Bronchial epithelial cell (primary cell): ENCODE measurements at regions not wholly inside any gene's neighbourhood (a gene's known extent, or its start where the extent isn't known, plus 50 kb on each side); places are given as distances from the start of the nearest gene placed in this dataset.

Experiments used
- DNase-seq: peaks from one replicate; pipeline ENCODE4 v3.0.0-alpha.2; 2010; ENCODE audit warnings: low read depth
- FAIRE-seq: peaks from 2 replicates; lab custom pipeline; 2011; peaks lifted over from hg19 to GRCh38; lab: Jason Lieb, UNC
- H3K27me3 ChIP-seq: 2 replicates; pipeline ENCODE4 v1.5.1; 2011; ENCODE audit warnings: low read length; ENCODE audit not compliant: control insufficient read depth, insufficient read depth
- H3K36me3 ChIP-seq: 2 replicates; pipeline ENCODE4 v1.5.1; 2011; ENCODE audit warnings: low read length; ENCODE audit not compliant: control insufficient read depth, insufficient read depth
- H3K4me3 ChIP-seq: 2 replicates; pipeline ENCODE4 v1.5.1; 2011; ENCODE audit warnings: mild to moderate bottlenecking, low read depth, low read length, control low read depth
- TF ChIP-seq, protein P1 (sequence below): IDR thresholded peaks from 2 replicates; pipeline ENCODE4 v1.5.1; 2011; ENCODE audit warnings: mild to moderate bottlenecking, moderate library complexity, low read length, control low read depth, inconsistent platforms; ENCODE audit not compliant: insufficient read depth, severe bottlenecking

DNA sequence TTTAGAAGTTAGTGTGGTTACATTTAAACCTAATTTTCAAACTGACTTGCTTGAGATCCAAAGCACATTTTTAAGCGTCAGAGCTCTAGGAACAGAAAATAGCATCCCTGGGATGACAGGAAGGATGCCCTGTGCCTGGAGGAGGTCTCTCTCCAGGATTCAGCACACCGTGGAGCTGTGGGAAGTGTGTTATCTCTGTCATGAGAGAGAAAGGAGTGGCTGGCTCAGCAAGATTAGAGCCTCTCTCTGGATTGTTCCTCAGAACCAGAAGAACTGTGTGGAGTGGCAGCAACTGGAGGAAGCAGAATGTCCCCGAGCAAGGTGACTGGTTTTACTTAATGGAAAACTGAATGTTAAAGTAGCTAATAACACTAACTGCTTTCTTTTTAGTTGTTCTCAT is 233.6 kb upstream of the TGFBR2 start:
- TF ChIP-seq, protein P1, sequence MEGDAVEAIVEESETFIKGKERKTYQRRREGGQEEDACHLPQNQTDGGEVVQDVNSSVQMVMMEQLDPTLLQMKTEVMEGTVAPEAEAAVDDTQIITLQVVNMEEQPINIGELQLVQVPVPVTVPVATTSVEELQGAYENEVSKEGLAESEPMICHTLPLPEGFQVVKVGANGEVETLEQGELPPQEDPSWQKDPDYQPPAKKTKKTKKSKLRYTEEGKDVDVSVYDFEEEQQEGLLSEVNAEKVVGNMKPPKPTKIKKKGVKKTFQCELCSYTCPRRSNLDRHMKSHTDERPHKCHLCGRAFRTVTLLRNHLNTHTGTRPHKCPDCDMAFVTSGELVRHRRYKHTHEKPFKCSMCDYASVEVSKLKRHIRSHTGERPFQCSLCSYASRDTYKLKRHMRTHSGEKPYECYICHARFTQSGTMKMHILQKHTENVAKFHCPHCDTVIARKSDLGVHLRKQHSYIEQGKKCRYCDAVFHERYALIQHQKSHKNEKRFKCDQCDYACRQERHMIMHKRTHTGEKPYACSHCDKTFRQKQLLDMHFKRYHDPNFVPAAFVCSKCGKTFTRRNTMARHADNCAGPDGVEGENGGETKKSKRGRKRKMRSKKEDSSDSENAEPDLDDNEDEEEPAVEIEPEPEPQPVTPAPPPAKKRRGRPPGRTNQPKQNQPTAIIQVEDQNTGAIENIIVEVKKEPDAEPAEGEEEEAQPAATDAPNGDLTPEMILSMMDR = no peak
- FAIRE-seq = no peak
- H3K36me3 ChIP-seq = no peaks in the 10 kb centered on the region
- no peak for DNase-seq
- H3K4me3 ChIP-seq = no peak overlapping the region
- no peaks in the 10 kb centered on the region for H3K27me3 ChIP-seq

DNA sequence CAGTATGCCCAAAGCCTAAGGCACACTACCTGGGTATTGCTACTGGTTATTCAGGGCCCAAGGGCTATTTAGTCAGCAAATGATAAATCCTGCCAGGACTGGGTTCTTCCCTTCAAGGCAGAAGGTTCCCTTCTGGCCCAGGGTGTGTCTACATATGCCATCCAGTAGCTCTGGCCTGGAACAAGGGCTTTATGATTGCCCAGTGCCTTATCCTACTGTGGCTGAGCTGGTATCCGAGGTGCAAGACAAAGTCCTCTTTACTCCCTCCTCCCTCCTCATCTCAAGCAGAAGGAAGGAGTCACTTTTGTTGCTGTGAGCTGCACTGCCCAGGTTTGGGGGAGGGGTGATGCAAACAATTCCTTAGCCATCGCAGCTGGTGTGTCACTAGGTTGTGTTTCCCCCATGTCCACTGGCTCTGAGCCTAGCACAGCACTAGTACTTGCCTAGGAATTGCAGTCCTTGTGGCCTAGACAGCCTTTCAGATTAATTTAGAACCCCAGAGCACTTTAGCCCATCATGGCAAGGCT is 221.8 kb upstream of the TGFBR2 start:
- TF ChIP-seq, protein P1 = no peak
- FAIRE-seq (no peak), DNase-seq (no peak)

DNA sequence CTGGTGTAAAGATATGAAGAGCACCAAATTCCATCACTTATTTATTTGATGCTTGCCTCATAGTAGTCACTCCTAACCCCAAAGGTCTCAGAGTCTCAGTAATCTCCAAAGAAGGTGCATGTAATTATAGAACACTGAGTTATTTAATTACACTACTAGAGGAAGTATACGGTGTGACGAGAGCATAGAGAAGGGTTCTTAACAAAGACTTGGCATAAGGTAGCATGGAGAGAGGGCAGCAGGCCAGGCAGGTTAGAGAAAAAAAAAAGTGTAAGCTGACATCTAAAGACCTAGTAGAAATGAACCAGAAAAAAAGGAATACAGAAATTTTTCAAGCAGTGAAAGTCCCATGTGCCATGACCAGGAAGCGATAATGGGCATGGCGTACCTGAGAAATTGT is 213.3 kb upstream of the TGFBR2 start:
- DNase-seq (no peak), FAIRE-seq (no peak)
- TF ChIP-seq, protein P1 = no peak
- H3K36me3 ChIP-seq = no peaks in the 10 kb centered on the region
- no peak overlapping the region for H3K4me3 ChIP-seq
- H3K27me3 ChIP-seq = no peaks in the 10 kb centered on the region

More for the DNA sequence above, 221.8 kb upstream of the TGFBR2 start:
- Histone ChIP-seq H3K4me3 (no peak overlapping the region), H3K36me3 (no peaks in the 10 kb centered on the region), H3K27me3 (no peaks in the 10 kb centered on the region)

DNA sequence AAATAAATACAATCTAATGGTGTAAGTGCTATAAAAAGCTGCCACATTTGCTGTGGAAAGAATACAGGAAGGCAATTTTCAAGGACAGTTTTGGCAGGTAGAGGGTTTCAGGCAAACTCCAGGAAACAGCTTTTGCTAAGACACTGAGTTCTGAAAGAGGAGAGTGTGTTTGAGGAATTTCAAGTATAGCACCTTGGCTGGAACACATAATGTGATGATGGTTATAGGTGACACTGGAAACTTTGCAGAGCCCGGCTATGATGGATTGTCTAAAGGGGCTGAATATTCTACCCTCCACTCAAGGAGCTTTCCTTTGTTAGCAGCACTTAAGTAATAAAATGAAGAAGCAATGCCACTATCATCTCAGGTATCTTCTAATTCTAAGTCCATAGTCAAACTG is 209.4 kb upstream of the TGFBR2 start:
- no peak overlapping the region for H3K4me3 ChIP-seq
- DNase-seq = no peak
- H3K36me3 ChIP-seq = no peaks in the 10 kb centered on the region
- FAIRE-seq = no peak
- TF ChIP-seq, protein P1 = no peak
- H3K27me3 ChIP-seq = no peaks in the 10 kb centered on the region

DNA sequence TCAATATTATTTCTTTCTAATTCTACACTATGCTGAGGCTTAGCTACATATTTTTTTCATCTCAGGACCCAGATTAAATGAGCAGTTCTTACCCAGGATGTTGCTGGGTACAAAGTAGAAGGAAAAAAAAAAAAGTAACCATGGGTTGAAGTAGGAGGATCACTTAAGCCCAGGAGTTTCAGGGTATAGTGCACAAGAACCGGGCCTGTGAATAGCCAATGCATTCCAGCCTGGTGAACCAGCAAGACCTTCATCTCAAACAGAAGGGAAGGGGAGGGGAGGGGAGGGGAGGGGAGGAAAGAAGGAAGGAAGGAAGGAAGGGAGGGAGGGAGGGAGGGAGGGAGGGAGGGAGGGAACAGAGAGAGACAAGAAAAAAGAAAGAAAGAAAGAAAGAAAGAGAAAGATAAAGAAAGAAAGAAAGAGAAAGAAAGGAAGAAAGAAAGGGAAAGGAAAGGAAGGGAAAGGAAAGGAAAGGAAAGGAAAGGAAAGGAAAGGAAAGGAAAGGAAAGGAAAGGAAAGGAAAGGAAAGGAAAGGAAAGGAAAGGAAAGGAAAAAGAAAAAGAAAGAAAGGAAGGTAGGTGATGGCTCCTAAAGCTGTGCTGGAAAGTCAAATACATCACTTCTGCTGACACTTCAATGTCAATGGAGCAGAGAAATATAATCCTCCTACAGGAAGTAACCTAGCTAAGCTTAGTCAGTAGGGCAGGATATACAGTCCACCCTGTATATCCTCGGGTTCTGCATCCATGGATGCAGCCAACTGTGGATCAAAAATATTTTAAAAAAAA is 206.8 kb upstream of the TGFBR2 start:
- Histone ChIP-seq H3K4me3 (no peak overlapping the region), H3K36me3 (no peaks in the 10 kb centered on the region), H3K27me3 (no peaks in the 10 kb centered on the region)
- DNase-seq = peak; percentile 28
- FAIRE-seq = no peak
- TF ChIP-seq, protein P1 = no peak
